HG03175 (cell line): ENCODE measurements at regions not wholly inside any gene's neighbourhood (a gene's known extent, or its start where the extent isn't known, plus 50 kb on each side); places are given as distances from the start of the nearest gene placed in this dataset.

Experiments
- ATAC-seq: cut with Tn5 transposase; IDR thresholded peaks from one replicate; pipeline ENCODE4 v1.9.1; 2021; ENCODE audit warnings: mild to moderate bottlenecking, moderate library complexity; ENCODE audit not compliant: unreplicated experiment

GRCh38 chr9:99607842-99608448 lies 213.7 kb upstream of the NR4A3 start:
- ATAC-seq, result no peak

- ATAC-seq, result no peak
Observed at GRCh38 chr9:99614341-99614740, 207.3 kb upstream of the NR4A3 start.

- no peak for ATAC-seq
Observed at GRCh38 chr9:99621040-99621439, 200.6 kb upstream of the NR4A3 start.

- ATAC-seq, result no peak
Observed at GRCh38 chr9:99622679-99623078, 199.0 kb upstream of the NR4A3 start.

- ATAC-seq, result no peak
Observed at GRCh38 chr9:99623780-99624364, 197.8 kb upstream of the NR4A3 start.

GRCh38 chr9:99624499-99625233 lies 197.0 kb upstream of the NR4A3 start:
- no peak for ATAC-seq

GRCh38 chr9:99626426-99626825 lies 195.3 kb upstream of the NR4A3 start:
- ATAC-seq, result no peak

- ATAC-seq, result no peak
Observed at GRCh38 chr9:99628285-99628684, 193.4 kb upstream of the NR4A3 start.

GRCh38 chr9:99628849-99629620 lies 192.7 kb upstream of the NR4A3 start:
- ATAC-seq, result no peak

GRCh38 chr9:99632349-99633038 lies 189.2 kb upstream of the NR4A3 start:
- ATAC-seq, result no peak

- no peak for ATAC-seq
Observed at GRCh38 chr9:99633265-99633664, 188.4 kb upstream of the NR4A3 start.

- ATAC-seq, result no peak
Observed at GRCh38 chr9:99634186-99634585, 187.5 kb upstream of the NR4A3 start.

GRCh38 chr9:99635032-99635431 lies 186.7 kb upstream of the NR4A3 start:
- ATAC-seq, result no peak

GRCh38 chr9:99637641-99638040 lies 184.0 kb upstream of the NR4A3 start:
- no peak for ATAC-seq

GRCh38 chr9:99638971-99639370 lies 182.7 kb upstream of the NR4A3 start:
- no peak for ATAC-seq

- ATAC-seq, result no peak
Observed at GRCh38 chr9:99647604-99648003, 174.1 kb upstream of the NR4A3 start.

GRCh38 chr9:99650187-99650874 lies 171.4 kb upstream of the NR4A3 start:
- ATAC-seq, result no peak

GRCh38 chr9:99660191-99660636 lies 161.5 kb upstream of the NR4A3 start:
- peak; percentile 88 for ATAC-seq

- ATAC-seq, result no peak
Observed at GRCh38 chr9:99663297-99663696, 158.4 kb upstream of the NR4A3 start.

- no peak for ATAC-seq
Observed at GRCh38 chr9:99663856-99664255, 157.8 kb upstream of the NR4A3 start.
